ENCODE measurements at regions not wholly inside any gene's neighbourhood (a gene's known extent, or its start where the extent isn't known, plus 50 kb on each side); places are given as distances from the start of the nearest gene placed in this dataset.

DNA sequence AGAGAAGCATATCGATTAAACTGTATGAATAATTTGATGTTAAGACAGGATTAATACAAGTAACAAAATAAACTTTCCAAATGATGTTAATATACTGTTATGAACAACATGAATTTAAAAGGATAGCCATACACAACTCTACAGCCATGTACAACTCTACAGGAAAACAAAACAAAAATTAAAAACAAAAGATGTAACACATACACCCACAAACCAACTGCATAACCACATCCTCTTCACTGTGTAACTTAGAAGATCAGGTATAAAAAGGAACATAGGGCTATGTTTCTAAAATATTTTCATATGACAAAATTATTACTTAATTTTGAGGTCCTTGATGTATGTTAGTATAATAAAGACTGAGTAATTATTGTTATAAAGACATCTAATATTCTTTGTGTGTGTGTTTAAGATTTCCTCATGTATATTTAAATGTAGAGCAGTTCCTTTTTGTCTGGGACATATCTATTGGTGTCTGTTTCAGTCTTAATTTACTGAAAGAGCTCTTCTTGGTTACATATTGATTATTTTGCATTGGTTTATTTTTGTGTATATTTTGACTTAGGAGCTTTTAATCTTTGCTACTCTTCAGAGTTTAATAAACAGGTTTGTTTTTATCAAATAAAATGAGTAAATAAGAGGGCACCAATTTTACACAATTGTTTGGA lies 966.8 kb upstream of the CTNND2 start:
- no peak for ATAC-seq
- Histone ChIP-seq H3K79me2 (replicated peaks; ENCODE audit: insufficient read depth) (no peaks in the 10 kb centered on the region), H3F3A (replicated peaks; ENCODE audit: low read depth) (no peaks in the 10 kb centered on the region), H3K36me3 (ENCODE audit: insufficient read depth) (no peaks in the 10 kb centered on the region; the same call in 1 of the 2 replicates), H3K27me3 (ENCODE audit: insufficient read depth) (no peaks in the 10 kb centered on the region), H3K27ac (ENCODE audit: low read depth) (no peak overlapping the region), H2AFZ (no peak overlapping the region), H3K9me2 (ENCODE audit: insufficient read depth) (no peaks in the 10 kb centered on the region; the same call in 1 of the 2 replicates), H4K20me1 (replicated peaks; ENCODE audit: insufficient read depth) (no peaks in the 10 kb centered on the region), H3K4me2 (no peak overlapping the region), H3K4me1 (ENCODE audit: insufficient read depth) (no peaks in the 10 kb centered on the region), H3K4me3 (no peak overlapping the region)
- no peak for DNase-seq (ENCODE audit: low spot score)
- TF ChIP-seq ZNF331 (CRISPR knock-in tag; IDR thresholded peaks at IDR 0.05; ENCODE audit: low read depth) (no peak), EZH2phosphoT487 (IDR thresholded peaks at IDR 0.05; ENCODE audit: unreplicated experiment) (no peak), POLR2AphosphoS5 (IDR thresholded peaks at IDR 0.05; ENCODE audit: low read depth) (no peak), CREB1 (CRISPR knock-in tag; IDR thresholded peaks at IDR 0.05; ENCODE audit: low read depth) (no peak), ZNF114 (CRISPR knock-in tag; IDR thresholded peaks at IDR 0.05) (no peak)
- TF ChIP-seq, protein P1, sequence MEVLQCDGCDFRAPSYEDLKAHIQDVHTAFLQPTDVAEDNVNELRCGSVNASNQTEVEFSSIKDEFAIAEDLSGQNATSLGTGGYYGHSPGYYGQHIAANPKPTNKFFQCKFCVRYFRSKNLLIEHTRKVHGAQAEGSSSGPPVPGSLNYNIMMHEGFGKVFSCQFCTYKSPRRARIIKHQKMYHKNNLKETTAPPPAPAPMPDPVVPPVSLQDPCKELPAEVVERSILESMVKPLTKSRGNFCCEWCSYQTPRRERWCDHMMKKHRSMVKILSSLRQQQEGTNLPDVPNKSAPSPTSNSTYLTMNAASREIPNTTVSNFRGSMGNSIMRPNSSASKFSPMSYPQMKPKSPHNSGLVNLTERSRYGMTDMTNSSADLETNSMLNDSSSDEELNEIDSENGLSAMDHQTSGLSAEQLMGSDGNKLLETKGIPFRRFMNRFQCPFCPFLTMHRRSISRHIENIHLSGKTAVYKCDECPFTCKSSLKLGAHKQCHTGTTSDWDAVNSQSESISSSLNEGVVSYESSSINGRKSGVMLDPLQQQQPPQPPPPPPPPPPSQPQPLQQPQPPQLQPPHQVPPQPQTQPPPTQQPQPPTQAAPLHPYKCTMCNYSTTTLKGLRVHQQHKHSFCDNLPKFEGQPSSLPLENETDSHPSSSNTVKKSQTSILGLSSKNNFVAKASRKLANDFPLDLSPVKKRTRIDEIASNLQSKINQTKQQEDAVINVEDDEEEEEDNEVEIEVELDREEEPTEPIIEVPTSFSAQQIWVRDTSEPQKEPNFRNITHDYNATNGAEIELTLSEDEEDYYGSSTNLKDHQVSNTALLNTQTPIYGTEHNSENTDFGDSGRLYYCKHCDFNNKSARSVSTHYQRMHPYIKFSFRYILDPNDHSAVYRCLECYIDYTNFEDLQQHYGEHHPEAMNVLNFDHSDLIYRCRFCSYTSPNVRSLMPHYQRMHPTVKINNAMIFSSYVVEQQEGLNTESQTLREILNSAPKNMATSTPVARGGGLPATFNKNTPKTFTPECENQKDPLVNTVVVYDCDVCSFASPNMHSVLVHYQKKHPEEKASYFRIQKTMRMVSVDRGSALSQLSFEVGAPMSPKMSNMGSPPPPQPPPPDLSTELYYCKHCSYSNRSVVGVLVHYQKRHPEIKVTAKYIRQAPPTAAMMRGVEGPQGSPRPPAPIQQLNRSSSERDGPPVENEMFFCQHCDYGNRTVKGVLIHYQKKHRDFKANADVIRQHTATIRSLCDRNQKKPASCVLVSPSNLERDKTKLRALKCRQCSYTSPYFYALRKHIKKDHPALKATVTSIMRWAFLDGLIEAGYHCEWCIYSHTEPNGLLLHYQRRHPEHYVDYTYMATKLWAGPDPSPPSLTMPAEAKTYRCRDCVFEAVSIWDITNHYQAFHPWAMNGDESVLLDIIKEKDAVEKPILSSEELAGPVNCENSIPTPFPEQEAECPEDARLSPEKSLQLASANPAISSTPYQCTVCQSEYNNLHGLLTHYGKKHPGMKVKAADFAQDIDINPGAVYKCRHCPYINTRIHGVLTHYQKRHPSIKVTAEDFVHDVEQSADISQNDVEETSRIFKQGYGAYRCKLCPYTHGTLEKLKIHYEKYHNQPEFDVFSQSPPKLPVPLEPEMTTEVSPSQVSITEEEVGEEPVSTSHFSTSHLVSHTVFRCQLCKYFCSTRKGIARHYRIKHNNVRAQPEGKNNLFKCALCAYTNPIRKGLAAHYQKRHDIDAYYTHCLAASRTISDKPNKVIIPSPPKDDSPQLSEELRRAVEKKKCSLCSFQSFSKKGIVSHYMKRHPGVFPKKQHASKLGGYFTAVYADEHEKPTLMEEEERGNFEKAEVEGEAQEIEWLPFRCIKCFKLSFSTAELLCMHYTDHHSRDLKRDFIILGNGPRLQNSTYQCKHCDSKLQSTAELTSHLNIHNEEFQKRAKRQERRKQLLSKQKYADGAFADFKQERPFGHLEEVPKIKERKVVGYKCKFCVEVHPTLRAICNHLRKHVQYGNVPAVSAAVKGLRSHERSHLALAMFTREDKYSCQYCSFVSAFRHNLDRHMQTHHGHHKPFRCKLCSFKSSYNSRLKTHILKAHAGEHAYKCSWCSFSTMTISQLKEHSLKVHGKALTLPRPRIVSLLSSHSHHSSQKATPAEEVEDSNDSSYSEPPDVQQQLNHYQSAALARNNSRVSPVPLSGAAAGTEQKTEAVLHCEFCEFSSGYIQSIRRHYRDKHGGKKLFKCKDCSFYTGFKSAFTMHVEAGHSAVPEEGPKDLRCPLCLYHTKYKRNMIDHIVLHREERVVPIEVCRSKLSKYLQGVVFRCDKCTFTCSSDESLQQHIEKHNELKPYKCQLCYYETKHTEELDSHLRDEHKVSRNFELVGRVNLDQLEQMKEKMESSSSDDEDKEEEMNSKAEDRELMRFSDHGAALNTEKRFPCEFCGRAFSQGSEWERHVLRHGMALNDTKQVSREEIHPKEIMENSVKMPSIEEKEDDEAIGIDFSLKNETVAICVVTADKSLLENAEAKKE (CRISPR knock-in tag; IDR thresholded peaks at IDR 0.05) = no peak
- TF ChIP-seq, protein P2, sequence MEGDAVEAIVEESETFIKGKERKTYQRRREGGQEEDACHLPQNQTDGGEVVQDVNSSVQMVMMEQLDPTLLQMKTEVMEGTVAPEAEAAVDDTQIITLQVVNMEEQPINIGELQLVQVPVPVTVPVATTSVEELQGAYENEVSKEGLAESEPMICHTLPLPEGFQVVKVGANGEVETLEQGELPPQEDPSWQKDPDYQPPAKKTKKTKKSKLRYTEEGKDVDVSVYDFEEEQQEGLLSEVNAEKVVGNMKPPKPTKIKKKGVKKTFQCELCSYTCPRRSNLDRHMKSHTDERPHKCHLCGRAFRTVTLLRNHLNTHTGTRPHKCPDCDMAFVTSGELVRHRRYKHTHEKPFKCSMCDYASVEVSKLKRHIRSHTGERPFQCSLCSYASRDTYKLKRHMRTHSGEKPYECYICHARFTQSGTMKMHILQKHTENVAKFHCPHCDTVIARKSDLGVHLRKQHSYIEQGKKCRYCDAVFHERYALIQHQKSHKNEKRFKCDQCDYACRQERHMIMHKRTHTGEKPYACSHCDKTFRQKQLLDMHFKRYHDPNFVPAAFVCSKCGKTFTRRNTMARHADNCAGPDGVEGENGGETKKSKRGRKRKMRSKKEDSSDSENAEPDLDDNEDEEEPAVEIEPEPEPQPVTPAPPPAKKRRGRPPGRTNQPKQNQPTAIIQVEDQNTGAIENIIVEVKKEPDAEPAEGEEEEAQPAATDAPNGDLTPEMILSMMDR (conservative IDR thresholded peaks at IDR 0.05; ENCODE audit: low read depth in 2 of 2) = no peak
- TF ChIP-seq, protein P3, sequence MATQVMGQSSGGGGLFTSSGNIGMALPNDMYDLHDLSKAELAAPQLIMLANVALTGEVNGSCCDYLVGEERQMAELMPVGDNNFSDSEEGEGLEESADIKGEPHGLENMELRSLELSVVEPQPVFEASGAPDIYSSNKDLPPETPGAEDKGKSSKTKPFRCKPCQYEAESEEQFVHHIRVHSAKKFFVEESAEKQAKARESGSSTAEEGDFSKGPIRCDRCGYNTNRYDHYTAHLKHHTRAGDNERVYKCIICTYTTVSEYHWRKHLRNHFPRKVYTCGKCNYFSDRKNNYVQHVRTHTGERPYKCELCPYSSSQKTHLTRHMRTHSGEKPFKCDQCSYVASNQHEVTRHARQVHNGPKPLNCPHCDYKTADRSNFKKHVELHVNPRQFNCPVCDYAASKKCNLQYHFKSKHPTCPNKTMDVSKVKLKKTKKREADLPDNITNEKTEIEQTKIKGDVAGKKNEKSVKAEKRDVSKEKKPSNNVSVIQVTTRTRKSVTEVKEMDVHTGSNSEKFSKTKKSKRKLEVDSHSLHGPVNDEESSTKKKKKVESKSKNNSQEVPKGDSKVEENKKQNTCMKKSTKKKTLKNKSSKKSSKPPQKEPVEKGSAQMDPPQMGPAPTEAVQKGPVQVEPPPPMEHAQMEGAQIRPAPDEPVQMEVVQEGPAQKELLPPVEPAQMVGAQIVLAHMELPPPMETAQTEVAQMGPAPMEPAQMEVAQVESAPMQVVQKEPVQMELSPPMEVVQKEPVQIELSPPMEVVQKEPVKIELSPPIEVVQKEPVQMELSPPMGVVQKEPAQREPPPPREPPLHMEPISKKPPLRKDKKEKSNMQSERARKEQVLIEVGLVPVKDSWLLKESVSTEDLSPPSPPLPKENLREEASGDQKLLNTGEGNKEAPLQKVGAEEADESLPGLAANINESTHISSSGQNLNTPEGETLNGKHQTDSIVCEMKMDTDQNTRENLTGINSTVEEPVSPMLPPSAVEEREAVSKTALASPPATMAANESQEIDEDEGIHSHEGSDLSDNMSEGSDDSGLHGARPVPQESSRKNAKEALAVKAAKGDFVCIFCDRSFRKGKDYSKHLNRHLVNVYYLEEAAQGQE (IDR thresholded peaks at IDR 0.05; ENCODE audit: unreplicated experiment) = no peak
- H3K27me3 Mint-ChIP-seq (ENCODE audit: insufficient read depth, low read depth, poor library complexity) = no peaks in the 10 kb centered on the region
- peaks cover 10% of the 10 kb centered on the region; the same call in 2 of the 3 replicates for H3K36me3 Mint-ChIP-seq (ENCODE audit: low read depth)
- no peak overlapping the region for H3K4me3 Mint-ChIP-seq
- no peak overlapping the region for H3K27ac Mint-ChIP-seq
- peaks cover 11% of the 10 kb centered on the region for H3K9me3 Mint-ChIP-seq
- peaks cover under 1% of the 10 kb centered on the region; the same call in 1 of the 3 replicates for H3K4me1 Mint-ChIP-seq

Measured in GM23338 (cell line).